ENCODE measurements at regions not wholly inside any gene's neighbourhood (a gene's known extent, or its start where the extent isn't known, plus 50 kb on each side); places are given as distances from the start of the nearest gene placed in this dataset.
A peak's percentile ranks its signal among the peaks of the same experiment; 100 is the strongest.
"Not testable (repeated sequence)": the region's sequence is repeated elsewhere in the genome, so short reads cannot be mapped to it uniquely, and the experiment has no call there.

DNA sequence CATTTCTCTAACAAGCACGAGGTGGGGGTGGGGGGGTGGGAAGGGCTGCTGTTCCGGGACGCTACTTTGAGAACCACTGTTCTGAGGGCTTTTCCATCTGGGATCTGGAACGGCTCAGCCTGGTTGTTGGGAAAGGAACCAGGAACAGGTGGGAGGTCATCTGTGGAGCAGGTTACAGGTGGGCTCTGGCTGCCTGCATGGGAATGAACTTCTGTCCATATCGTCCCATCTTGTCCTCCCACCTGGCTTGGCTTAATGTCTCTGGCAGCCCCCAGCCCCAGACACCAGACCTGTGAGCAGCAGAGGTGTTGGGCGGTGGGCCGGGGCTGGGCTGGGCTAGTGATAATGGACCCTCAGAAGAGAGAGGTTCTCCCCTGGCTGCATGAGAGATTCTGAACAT, 69.4 kb upstream of the TARDBP start:
- DNase-seq: no peak

DNA sequence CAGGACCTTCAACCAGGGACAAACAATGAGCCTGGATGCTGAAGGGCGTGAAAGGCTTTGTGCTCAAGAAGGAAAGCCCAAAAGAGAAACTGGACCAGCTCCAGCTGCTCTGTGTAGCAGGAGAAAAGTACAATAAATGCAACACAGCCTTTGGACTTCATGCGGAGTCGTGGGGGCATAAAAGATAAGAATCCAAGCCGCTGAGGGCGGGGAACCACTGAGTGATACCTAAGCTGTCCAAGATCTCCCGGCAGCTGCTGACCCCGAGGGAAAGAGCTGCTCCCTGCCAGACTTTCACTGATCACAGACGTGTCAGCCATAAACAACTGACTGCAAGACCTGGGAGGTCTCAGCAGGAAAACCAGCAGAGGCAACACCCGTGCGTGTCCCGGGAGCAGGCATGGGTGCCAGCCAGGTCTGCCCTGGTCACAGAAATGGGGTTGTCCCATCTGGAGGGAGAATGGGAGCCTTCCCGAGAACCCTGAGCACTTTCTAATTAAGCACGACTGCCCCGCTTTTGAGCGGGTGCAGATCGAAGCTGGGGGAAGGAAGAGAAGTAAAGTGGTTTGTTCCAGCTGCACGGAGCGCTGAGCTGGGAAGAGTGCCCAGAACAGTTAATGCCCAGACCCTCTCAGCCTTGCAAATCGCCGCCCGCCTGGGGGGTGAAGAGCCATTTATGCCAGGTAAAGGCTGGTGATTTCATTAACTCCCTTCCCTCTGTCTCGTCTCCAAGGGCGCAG, 68.3 kb upstream of the TARDBP start:
- peak; percentile 94 for DNase-seq

DNA sequence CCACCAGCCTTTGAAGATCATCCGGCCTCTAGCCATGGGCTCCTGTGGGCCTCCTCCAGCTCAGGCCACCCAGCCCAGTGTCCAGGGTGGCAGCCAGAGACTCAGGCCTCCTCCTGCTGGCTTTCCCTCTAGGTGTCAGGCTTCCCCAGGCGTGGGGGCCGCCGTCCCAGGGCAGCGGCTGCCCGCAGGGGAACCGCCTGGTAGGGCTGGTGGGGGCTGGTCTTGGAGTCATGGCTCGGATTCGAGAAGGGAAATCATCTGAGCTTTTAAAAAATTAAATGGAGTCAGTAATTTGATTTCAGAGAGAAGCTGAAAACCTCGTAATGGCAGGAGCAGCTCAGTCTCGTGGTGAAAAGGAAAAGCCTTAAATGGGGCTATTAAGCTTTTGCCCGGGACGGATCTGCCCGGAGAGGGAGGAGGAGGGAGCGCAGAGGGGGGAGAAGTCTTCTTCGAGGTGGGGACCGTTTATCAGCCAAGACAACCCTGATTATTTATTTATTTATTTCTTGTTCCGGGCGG, 66.4 kb upstream of the TARDBP start:
- no peak for DNase-seq

DNA sequence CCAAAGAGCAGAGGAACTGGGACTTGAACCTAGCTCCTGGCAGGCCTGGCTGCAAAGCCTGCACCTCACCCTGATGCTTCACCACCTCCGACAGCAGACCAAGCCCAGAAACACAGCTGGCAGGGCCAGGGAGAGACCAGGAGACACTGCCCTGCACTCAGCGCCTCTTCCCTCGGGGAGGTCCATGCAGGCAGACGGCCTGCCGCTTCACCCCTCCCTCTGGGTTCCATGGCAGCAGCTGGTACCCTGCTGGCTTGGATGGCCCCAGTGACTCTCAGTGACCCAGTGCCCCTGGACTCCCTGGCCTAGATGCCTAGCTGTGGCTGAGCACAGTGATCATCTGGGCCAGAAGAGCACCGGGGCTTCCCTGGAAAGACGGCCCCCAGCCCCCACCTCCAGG, 65.3 kb upstream of the TARDBP start:
- no peak for DNase-seq

DNA sequence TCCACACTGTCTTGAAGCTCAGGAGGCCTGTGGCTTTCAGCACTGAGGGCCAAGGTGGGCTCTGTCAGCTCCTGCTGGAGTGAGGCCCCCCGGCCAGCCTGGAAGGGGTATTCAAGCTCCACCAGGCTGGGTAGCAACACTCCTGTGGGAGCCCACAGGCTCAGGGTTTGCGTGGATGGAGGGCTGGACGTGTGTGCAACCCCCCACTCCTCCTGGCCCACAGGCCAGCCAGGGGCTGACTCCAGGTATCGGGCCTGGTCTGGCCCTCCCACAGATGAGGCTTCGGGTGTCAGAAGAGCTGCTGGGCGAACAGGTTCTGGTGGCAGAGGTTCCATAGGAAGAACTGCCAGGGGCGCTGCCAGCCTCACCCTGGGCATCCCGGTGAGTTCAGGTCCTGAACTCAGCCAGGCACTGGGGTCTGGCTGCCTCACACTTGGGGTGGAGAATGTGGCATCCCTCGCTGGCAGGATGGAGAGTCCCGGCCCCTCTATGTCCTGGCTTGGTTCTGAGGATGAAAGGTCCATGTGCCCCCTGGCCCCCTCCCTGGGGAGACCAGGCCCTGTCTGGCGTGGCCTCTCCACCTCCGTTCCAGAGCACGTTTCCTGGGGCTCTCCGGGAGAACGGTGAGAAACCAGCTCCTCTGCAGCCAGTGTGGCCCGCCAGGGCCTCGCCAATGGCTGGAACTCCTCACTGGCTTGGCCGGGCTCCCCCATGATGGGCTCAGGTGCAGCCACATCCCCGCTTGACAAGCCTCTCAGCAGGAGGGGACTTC, 64.6 kb upstream of the TARDBP start:
- DNase-seq: no peak

DNA sequence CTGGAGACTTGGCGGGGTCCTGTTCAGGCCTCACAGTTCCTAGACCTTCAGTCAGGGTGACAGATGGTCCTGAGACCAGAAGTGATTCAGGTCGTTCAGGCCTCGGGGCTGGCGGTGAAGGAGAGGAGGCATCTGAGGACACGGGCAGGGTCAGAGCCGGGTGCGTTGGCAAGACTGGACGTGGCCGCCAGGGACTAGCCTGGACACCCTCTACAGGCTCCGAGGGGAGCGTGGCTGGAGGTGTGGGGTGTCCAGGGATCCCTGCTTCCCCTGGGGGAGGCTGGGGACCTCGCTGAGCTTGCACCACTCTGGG, 64.0 kb upstream of the TARDBP start:
- peak; percentile 69 for DNase-seq

DNA sequence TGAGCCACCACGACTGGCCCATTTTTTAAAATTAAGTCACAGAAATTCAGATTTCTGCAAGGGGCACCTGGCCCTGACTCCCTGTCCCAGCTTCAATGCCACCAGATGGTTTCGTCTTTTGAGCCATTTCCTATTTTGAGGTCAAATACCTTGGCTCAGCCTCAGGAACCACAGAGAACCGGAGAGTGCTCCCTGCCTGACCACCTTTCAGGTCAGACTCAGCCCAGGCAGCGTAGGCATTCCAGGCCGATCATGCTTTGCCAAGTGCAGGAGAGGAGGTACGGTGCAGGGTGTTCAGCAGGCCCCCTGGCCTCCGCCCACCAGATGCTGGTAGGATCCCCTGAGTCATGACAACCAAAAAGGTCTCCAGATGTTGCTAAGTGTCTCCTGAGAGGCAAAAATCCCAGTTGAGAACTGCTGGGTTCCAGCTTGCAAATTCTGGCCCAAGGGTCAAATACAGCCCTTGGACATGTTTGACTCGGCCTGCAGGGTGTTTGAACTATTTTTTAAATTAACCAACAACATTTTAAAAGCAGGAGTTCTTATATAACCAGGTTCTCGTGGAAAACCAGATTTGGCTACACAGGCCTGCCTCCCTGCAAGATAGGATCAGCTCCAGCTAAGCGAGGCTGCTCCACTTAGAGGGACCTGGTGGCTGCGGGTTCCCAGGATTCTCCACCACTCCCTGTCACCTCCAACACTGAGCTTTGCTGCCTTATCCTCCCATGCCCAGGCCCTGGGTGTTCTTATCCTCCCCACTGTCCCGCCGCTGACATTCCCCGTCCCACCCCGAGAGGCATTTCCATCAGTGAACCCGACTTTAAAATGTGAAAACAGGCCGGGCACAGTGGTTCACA, 61.9 kb upstream of the TARDBP start:
- DNase-seq: no peak

DNA sequence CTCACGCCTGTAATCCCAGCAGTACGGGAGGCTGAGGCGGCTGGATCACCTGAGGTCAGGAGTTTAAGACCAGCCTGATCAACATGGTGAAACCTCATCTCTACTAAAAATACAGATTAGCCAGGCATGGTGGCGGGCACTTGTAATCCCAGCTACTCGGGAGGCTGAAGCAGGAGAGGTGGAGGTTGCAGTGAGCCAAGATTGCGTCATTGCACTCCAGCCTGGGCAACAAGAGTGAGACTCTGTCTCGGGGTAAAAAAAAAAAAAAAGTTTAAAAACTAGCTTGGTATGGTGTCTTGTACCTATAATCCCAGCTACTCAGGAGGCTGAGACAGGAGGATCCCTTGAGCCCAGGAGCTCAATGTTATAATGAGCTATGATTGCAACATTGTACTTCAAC, 61.2 kb upstream of the TARDBP start:
- DNase-seq: not testable (repeated sequence)

DNA sequence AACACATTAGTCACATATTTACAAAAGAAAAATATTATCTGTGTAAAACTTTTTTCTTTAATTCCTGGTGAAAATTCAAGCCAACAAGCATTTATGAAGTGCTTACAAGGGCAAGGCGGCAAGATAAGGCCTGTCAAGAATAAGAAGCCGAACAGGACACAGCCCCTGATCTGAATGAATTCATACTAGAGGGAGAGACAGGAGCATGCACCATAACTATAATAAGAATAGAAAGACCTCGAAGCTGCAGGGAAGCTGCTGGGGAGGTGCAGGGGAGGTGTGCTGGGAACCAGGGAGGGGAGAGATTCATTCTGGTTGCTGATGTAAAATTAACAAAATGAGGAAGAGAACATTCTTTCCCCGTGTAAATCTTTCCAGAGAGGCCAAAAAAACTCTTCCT, 60.5 kb upstream of the TARDBP start:
- DNase-seq: no peak

DNA sequence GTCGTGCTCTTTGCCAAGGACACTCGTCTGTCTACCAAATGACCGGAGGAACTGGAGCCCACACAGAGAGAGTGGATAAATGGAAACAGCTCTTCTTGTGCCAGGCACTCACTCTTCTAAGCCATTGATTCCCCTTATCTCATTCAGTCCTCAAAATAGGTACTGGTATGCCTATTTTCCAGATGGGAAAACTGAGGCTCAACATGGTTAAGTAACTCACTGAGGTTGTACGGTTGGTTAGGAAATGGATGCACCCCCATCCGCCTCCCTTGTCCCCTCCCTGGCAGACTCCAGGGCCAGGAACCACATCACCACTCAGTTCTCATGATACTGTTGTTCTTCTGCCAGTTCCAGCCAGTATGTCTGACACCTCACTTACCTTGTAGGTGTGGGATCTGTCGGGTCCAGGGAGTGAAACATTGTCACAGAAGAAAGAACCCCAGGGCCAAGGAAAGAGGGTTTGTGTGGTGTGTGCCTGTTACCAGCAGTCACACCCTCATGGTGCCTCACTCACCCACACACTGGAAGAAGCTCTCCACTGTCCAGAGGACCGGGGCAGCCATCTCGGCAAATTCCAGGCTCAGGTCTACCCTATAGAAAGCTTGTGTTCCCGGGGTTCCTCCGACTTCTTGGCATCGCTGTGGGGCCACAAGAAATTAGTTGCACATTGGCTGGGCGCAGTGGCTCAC, 58.8 kb upstream of the TARDBP start:
- DNase-seq: no peak

DNA sequence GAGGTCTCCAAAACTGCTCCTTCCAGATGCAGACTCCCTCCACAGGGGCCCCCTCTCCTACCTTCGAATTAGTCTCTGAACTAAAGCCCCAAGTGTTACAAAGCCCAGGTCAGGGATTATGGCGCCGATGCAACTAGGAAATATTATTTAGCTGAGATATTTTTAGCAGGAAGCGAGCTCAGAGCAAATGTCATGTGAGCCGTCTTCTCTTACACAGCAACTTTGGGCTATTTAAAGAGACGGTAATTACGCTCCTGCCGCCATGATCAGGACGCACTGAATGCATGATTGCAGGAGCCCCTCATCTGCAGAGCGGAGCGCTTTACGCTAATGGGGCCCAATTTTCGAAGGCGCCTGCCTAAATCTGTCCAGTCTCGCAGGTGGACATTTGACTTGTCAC, 55.3 kb upstream of the TARDBP start:
- no peak for DNase-seq

DNA sequence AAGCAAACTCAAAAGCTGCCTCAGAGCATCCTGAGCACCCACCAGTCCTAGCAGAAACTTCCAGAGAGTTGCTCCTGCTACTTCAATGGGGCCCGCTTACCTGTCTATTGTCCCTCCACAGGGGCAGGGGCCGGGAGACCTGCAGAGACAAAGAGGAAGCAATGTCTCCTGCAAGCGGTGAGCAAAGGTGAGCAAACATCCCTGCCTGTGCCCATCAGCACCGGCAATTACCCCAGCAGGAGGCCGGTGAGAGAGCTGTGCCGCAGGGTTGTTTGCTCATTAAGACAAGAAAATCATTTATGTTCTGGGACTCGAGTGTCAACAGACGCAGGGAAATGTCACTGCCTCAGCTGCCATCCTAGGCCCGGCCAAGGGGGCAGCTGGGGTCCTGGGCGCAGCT, 53.8 kb upstream of the TARDBP start:
- peak; percentile 97 for DNase-seq

DNA sequence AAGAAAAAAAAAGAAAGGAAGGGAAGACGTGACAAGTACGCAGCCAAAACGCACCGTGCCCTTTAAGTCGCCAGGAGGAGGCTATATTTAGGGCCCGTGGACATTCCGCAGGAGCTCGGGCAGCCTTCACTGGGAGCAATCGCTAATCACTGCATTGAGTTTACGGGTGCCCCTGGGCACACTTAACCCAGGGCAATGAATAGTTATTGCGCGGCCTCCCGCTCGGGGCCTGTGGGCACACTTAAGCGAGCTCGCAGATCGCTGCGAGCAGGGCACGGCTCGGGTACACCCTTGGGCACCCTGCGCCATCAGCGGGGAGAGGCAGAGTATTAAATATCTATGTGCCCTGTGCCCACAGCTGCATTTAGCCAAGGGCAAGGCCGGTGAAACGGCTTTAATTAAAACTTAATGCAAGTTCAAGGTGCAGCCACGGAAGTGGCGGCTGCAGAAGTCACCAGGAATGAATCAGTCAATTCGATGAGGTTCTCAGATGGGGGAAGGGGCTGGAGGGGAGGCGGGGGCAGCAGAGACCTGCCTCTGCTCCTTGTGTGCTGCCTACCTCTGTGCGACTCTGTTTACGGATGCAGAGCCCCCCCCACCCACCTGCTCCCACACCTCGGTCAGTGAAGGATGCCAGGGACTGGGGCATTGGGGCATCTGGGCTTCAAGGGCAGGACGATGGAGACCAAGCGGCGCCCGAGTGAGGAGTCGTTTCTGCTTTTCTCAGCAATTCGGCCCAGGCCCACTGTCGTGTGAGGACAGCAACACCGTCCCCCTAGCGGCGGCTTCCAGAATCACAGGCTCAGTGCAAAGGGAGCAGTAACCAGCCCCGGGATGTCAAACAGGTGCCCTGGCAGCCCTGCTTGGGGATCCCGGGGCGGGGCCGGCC, 51.8 kb upstream of the TARDBP start:
- peak; percentile 79 for DNase-seq

DNA sequence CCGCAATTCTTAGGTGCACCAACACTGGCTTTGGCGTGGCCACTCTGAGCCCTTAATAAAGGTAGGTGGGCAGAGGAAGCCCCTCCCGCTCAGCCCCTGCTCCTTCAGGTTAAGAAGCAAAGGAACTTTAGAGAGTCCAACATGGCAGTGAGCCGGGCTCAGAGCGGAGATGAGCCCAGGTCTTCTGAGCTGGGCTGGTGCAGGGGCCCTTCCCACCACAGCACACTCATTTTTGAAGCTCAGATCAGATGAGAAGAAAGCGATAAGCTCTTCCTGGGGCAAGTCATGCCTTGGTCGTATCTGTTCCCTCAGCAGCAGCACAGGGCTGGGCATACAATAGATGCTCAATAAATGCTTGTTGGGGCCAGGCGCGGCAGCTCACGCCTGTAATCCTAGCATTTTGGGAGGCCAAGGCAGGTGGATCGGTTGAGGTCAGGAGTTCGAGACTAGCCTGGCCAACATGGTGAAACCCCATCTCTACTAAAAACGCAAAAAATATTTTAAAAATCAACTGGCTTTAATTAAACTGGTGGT, 51.1 kb upstream of the TARDBP start:
- no peak for DNase-seq

DNA sequence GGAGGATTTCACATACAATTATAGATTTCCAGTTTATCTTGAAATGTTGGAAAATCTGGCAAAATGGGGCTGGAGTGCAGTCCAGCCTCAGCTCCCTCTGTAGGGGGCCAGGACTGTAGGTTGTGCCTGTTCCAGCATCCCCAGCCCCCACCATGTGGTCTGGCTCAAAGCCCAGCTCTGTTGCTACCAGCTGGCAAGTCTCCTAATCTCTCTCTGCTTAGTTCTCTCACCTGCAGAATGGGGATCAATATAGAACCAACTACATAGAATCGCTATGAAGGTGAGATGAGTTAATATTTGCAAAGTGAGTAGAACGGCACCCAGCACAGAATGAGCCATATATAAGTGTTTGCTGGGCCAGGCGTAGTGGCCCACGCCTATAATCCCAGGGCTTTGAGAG, 50.0 kb upstream of the TARDBP start:
- DNase-seq: peak; percentile 91

Data from NCI-H69 (cell line).